ENCODE measurements at regions not wholly inside any gene's neighbourhood (a gene's known extent, or its start where the extent isn't known, plus 50 kb on each side); places are given as distances from the start of the nearest gene placed in this dataset.
"Not testable (repeated sequence)": the region's sequence is repeated elsewhere in the genome, so short reads cannot be mapped to it uniquely, and the experiment has no call there.

GRCh38 chr18:51463483-51464136 is 266.1 kb upstream of the MEX3C start:
- DNase-seq, result no peak

- DNase-seq, result no peak
Measured at GRCh38 chr18:51478908-51479307, 281.4 kb upstream of the MEX3C start.

GRCh38 chr18:51479736-51480135 is 282.3 kb upstream of the MEX3C start:
- DNase-seq, result no peak

GRCh38 chr18:51480407-51481261 is 283.2 kb upstream of the MEX3C start:
- no peak for DNase-seq

GRCh38 chr18:51486735-51487366 is 289.4 kb upstream of the MEX3C start:
- DNase-seq, result no peak

GRCh38 chr18:51490417-51490816 is 292.9 kb upstream of the MEX3C start:
- DNase-seq, result no peak

GRCh38 chr18:51490860-51491259 is 293.4 kb upstream of the MEX3C start:
- no peak for DNase-seq

- DNase-seq, result no peak
Measured at GRCh38 chr18:51491678-51492372, 294.3 kb upstream of the MEX3C start.

GRCh38 chr18:51498085-51498855 is 300.8 kb upstream of the MEX3C start:
- peak in 1 of 2 experiments; percentile 1 for DNase-seq

- DNase-seq, result no peak
Measured at GRCh38 chr18:51503351-51503750, 305.9 kb upstream of the MEX3C start.

GRCh38 chr18:51506811-51507210 is 309.3 kb upstream of the MEX3C start:
- DNase-seq, result no peak

- DNase-seq, result not testable (repeated sequence)
Measured at GRCh38 chr18:51508410-51508809, 310.9 kb upstream of the MEX3C start.

GRCh38 chr18:51510020-51510419 is 312.5 kb upstream of the MEX3C start:
- no peak for DNase-seq

GRCh38 chr18:51513517-51513916 is 316.0 kb upstream of the MEX3C start:
- no peak for DNase-seq

GRCh38 chr18:51514128-51514527 is 316.6 kb upstream of the MEX3C start:
- no peak for DNase-seq

- DNase-seq, result no peak
Measured at GRCh38 chr18:51516478-51517038, 319.1 kb upstream of the MEX3C start.

GRCh38 chr18:51519571-51519970 is 322.1 kb upstream of the MEX3C start:
- DNase-seq, result no peak

GRCh38 chr18:51520676-51521180 is 323.2 kb upstream of the MEX3C start:
- no peak for DNase-seq

- no peak for DNase-seq
Measured at GRCh38 chr18:51522338-51522737, 324.9 kb upstream of the MEX3C start.

GRCh38 chr18:51522821-51523220 is 325.3 kb upstream of the MEX3C start:
- no peak for DNase-seq

GRCh38 chr18:51523671-51524070 is 326.2 kb upstream of the MEX3C start:
- DNase-seq, result no peak

Measured in NCI-H446 (cell line).